Right lobe of liver (tissue), 6 donors: ENCODE measurements at regions not wholly inside any gene's neighbourhood (a gene's known extent, or its start where the extent isn't known, plus 50 kb on each side); places are given as distances from the start of the nearest gene placed in this dataset.

Experiments used
- ATAC-seq, 4 donors: fragments of 200-7000 bp; cut with Tn5 transposase; one replicate each; pipeline ENCODE4 v1.9.1; 2020; ENCODE audit warnings: mild to moderate bottlenecking in 4 of 4, moderate library complexity in 4 of 4
- DNase-seq, 3 donors: peaks; one replicate each; pipeline ENCODE4 v3.0.0-alpha.2; 2020
- H3K27ac ChIP-seq, 3 donors: fragments of 200-600 bp; one replicate each; pipeline ENCODE4 v1.8.0; 2022
- H3K27me3 ChIP-seq, 2 donors: fragments of 200-600 bp; one replicate each; pipeline ENCODE4 v1.8.0; 2022
- H3K36me3 ChIP-seq, 4 donors: fragments of 200-600 bp; sonication (generic) in 1 of 4; one replicate each; pipeline versions ENCODE4 v1.5.1 to v1.8.0; 2017 to 2022; ENCODE audit warnings: control low read depth in 1 of 4
- H3K4me1 ChIP-seq, 4 donors: fragments of 200-600 bp; sonication (generic) in 1 of 4; one replicate each; pipeline versions ENCODE4 v1.5.1 to v1.8.0; 2017 to 2022; ENCODE audit warnings: control low read depth in 1 of 4
- H3K4me3 ChIP-seq, 3 donors: fragments of 200-600 bp; one replicate each; pipeline ENCODE4 v1.8.0; 2022
- H3K9me3 ChIP-seq, 4 donors: fragments of 200-600 bp; sonication (generic) in 1 of 4; one replicate each; pipeline versions ENCODE4 v1.5.1 to v1.8.0; 2017 to 2022; ENCODE audit warnings: control low read depth in 1 of 4
- POLR2A ChIP-seq: fragments of 450-650 bp; IDR thresholded peaks from one replicate; pipeline ENCODE4 v1.6.1; 2017; ENCODE audit warnings: antibody characterized with exemption, mild to moderate bottlenecking
- WGBS: methylation state at CpG from one replicate; pipeline ENCODE4 v1.1.6; 2018; ENCODE audit warnings: low coverage, low lambda C conversion rate; ENCODE audit not compliant: insufficient coverage; ENCODE audit errors: missing lambda C conversion rate; 5-methylcytosine and 5-hydroxymethylcytosine counted together
- intact Hi-C, 2 donors: fragments of 100-400 bp; cut with DNase I; formaldehyde crosslinking; loops; one replicate each; pipeline versions ENCODE4 v1.11.2 to v1.14.1; 2022
- TF ChIP-seq, protein P1 (sequence below), 4 donors: fragments of 200-600 bp in 3 of 4; fragments of 450-650 bp in 1 of 4; IDR thresholded peaks; one replicate each; pipeline versions ENCODE4 v1.5.1 to v1.8.0; 2016 to 2022; ENCODE audit warnings: antibody characterized with exemption in 4 of 4, mild to moderate bottlenecking in 2 of 4
- donor health status: DM: no; HTN: yes; CAD: no.
- donor health status: DM: no; HTN: no; CAD: no.
- donor health status: DM: no; HTN: no; CAD: no.
- donor health status: DM: no; HTN: yes; CAD: no.
- donor health status: DM: no; HTN: yes; CAD: no.

DNA sequence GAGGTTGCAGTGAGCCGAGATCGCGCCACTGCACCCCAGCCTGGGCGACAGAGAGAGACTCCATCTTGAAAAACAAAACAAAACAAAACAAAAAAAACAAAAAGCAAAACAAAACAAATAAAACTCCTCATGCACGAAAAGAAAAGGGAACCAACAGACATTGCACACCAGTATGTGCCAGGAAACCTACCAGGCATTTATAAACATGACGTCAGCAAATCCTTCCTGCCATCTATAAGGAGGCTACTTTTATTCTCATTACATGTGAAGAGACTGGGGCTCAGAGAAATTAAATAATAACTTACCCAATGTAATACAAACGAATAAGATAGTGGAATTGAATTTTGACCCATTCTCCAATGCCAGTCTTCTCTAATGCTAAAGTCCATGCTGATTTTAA lies 197.2 kb downstream of the NUFIP1 start:
- Histone ChIP-seq H3K36me3 (no peaks in the 10 kb centered on the region), H3K4me3 (no peak overlapping the region), H3K27me3 (no peaks in the 10 kb centered on the region), H3K27ac (no peak overlapping the region), H3K4me1 (no peaks in the 10 kb centered on the region), H3K9me3 (no peaks in the 10 kb centered on the region)
- intact Hi-C loops = no loop called here
- no peak for ATAC-seq
- DNase-seq = no peak
- TF ChIP-seq, protein P1, sequence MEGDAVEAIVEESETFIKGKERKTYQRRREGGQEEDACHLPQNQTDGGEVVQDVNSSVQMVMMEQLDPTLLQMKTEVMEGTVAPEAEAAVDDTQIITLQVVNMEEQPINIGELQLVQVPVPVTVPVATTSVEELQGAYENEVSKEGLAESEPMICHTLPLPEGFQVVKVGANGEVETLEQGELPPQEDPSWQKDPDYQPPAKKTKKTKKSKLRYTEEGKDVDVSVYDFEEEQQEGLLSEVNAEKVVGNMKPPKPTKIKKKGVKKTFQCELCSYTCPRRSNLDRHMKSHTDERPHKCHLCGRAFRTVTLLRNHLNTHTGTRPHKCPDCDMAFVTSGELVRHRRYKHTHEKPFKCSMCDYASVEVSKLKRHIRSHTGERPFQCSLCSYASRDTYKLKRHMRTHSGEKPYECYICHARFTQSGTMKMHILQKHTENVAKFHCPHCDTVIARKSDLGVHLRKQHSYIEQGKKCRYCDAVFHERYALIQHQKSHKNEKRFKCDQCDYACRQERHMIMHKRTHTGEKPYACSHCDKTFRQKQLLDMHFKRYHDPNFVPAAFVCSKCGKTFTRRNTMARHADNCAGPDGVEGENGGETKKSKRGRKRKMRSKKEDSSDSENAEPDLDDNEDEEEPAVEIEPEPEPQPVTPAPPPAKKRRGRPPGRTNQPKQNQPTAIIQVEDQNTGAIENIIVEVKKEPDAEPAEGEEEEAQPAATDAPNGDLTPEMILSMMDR (IDR thresholded peaks at IDR 0.05) = no peak
- no peak for TF ChIP-seq POLR2A
- WGBS = 67% methylated on average over 6 of the region's 7 CpGs

DNA sequence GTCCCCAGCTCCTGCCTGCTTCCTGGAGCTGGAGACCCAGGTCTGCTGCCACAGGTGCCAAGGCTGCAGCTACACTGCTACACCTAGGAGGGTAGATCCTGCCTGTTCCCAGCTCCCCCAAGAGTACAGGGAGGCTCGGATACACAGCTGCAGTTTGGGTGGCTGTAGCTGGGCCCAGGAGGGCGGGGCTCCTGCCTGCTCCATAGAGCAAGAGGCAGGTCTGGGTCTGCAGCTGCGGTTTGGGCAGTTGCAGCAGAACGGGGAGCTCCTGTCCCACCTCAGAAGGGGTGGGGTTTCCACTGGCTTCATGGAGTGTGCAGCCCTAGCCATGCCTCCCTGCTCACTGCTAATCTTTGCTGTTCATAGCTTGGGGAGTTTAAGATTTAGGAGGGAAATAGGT lies 199.0 kb downstream of the NUFIP1 start:
- Histone ChIP-seq H3K9me3 (no peaks in the 10 kb centered on the region), H3K4me3 (no peak overlapping the region), H3K4me1 (no peaks in the 10 kb centered on the region), H3K27ac (no peak overlapping the region), H3K36me3 (no peaks in the 10 kb centered on the region), H3K27me3 (no peaks in the 10 kb centered on the region)
- intact Hi-C loops = no loop called here
- DNase-seq (no peak), ATAC-seq (no peak)
- no peak for TF ChIP-seq POLR2A
- TF ChIP-seq, protein P1 (IDR thresholded peaks at IDR 0.05) = no peak
- no CpG with 5 or more reads among the region's 4 CpGs for WGBS

- H3K27me3 ChIP-seq = no peaks in the 10 kb centered on the region
- H3K27ac ChIP-seq = no peak overlapping the region
- TF ChIP-seq, protein P1 (IDR thresholded peaks at IDR 0.05) = no peak
- TF ChIP-seq POLR2A = no peak
- H3K4me1 ChIP-seq = no peaks in the 10 kb centered on the region
- intact Hi-C loops = no loop called here
- H3K4me3 ChIP-seq = no peak overlapping the region
- no peaks in the 10 kb centered on the region for H3K9me3 ChIP-seq
- no peak for ATAC-seq
- WGBS = 56% methylated on average over 3 of the region's 7 CpGs
- no peaks in the 10 kb centered on the region for H3K36me3 ChIP-seq
- no peak for DNase-seq
Observed at GRCh38 chr13:44787617-44788016, 201.7 kb downstream of the NUFIP1 start.

- WGBS = 59% methylated on average over 3 of the region's 3 CpGs
Observed at GRCh38 chr13:44786756-44787155, 202.5 kb downstream of the NUFIP1 start.

More at GRCh38 chr13:44786756-44787155, 202.5 kb downstream of the NUFIP1 start:
- Histone ChIP-seq H3K27me3 (no peaks in the 10 kb centered on the region), H3K4me3 (no peak overlapping the region), H3K4me1 (no peaks in the 10 kb centered on the region), H3K27ac (no peak overlapping the region), H3K9me3 (no peaks in the 10 kb centered on the region), H3K36me3 (no peaks in the 10 kb centered on the region)
- ATAC-seq (no peak), DNase-seq (no peak)
- TF ChIP-seq, protein P1 (IDR thresholded peaks at IDR 0.05) = no peak
- TF ChIP-seq POLR2A = no peak
- intact Hi-C loops = no loop called here
